Putamen (tissue), 1 donor: ENCODE measurements at regions not wholly inside any gene's neighbourhood (a gene's known extent, or its start where the extent isn't known, plus 50 kb on each side); places are given as distances from the start of the nearest gene placed in this dataset.
"Not testable (repeated sequence)": the region's sequence is repeated elsewhere in the genome, so short reads cannot be mapped to it uniquely, and the experiment has no call there.

Experiments
- DNase-seq: peaks from one replicate; pipeline ENCODE4 v3.0.0-alpha.2; 2016; ENCODE audit warnings: low spot score

GRCh38 chr6:113370508-113371502, 486.3 kb upstream of the MARCKS start:
- no peak for DNase-seq

- not testable (repeated sequence) for DNase-seq
Observed at GRCh38 chr6:113375466-113375865, 481.7 kb upstream of the MARCKS start.

GRCh38 chr6:113375950-113376846, 480.9 kb upstream of the MARCKS start:
- no peak for DNase-seq

GRCh38 chr6:113376847-113377165, 480.3 kb upstream of the MARCKS start:
- DNase-seq, result no peak

GRCh38 chr6:113377362-113377942, 479.7 kb upstream of the MARCKS start:
- DNase-seq, result no peak

- no peak for DNase-seq
Observed at GRCh38 chr6:113380591-113380990, 476.6 kb upstream of the MARCKS start.

- no peak for DNase-seq
Observed at GRCh38 chr6:113381232-113381631, 475.9 kb upstream of the MARCKS start.

GRCh38 chr6:113381959-113382358, 475.2 kb upstream of the MARCKS start:
- no peak for DNase-seq

- no peak for DNase-seq
Observed at GRCh38 chr6:113383701-113384100, 473.4 kb upstream of the MARCKS start.

GRCh38 chr6:113385020-113385431, 472.1 kb upstream of the MARCKS start:
- no peak for DNase-seq

GRCh38 chr6:113388996-113389395, 468.1 kb upstream of the MARCKS start:
- no peak for DNase-seq

GRCh38 chr6:113392551-113393055, 464.5 kb upstream of the MARCKS start:
- DNase-seq, result no peak

GRCh38 chr6:113394216-113394615, 462.9 kb upstream of the MARCKS start:
- DNase-seq, result no peak

GRCh38 chr6:113394729-113395128, 462.4 kb upstream of the MARCKS start:
- no peak for DNase-seq

GRCh38 chr6:113396730-113397129, 460.4 kb upstream of the MARCKS start:
- no peak for DNase-seq

- DNase-seq, result no peak
Observed at GRCh38 chr6:113397236-113397635, 459.9 kb upstream of the MARCKS start.

GRCh38 chr6:113401231-113401630, 455.9 kb upstream of the MARCKS start:
- DNase-seq, result no peak

- no peak for DNase-seq
Observed at GRCh38 chr6:113402544-113402943, 454.6 kb upstream of the MARCKS start.

GRCh38 chr6:113403966-113404595, 453.1 kb upstream of the MARCKS start:
- DNase-seq, result no peak

- no peak for DNase-seq
Observed at GRCh38 chr6:113405326-113406047, 451.7 kb upstream of the MARCKS start.
